HG03442 (cell line): ENCODE measurements at regions not wholly inside any gene's neighbourhood (a gene's known extent, or its start where the extent isn't known, plus 50 kb on each side); places are given as distances from the start of the nearest gene placed in this dataset.
A peak's percentile ranks its signal among the peaks of the same experiment; 100 is the strongest.

Experiments
- ATAC-seq: cut with Tn5 transposase; IDR thresholded peaks from one replicate; pipeline ENCODE4 v1.9.1; 2021; ENCODE audit warnings: mild to moderate bottlenecking, moderate library complexity; ENCODE audit not compliant: unreplicated experiment

- ATAC-seq = no peak
Observed at GRCh38 chr3:804211-804610, 288.6 kb upstream of the CNTN6 start.

- ATAC-seq = no peak
Observed at GRCh38 chr3:805326-805725, 287.5 kb upstream of the CNTN6 start.

GRCh38 chr3:806006-806405 lies 286.8 kb upstream of the CNTN6 start:
- ATAC-seq = no peak

- ATAC-seq = no peak
Observed at GRCh38 chr3:816605-817004, 276.2 kb upstream of the CNTN6 start.

DNA sequence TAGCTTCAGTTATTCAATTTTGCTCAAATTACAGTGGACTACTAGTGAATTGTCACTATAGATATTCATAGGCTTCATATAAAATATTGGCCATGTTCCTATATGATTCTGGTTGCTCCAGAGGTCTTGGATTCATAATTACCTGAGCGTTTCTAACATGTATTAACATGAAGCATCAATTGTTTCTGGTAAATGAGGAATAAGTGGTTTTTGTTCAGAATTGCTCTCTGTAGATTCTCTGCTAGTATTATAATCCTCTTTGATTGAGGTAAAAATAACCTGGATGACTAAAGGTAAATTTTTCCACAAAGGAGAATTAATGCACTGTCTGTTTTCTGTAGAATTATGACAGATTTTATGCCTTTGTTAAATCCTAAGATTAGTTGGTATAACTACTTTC lies 258.1 kb upstream of the CNTN6 start:
- ATAC-seq = no peak

DNA sequence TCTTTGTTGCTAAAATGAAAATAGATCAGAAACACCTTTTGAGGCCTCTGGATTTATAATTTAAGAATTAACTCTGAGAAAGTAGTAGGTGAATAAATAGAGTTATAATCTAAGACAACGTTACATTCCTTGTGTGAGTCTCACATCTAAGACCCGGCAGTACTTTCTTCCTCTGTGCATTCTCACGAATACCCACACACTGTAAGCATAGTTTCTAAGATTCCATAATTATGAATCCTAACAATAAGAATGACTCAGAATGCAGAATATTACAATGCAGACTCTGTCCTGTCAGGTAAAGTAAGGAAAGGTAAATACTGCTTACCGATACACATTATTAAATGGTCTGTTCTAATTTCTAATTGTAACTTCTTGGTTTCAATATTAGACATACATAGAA lies 257.7 kb upstream of the CNTN6 start:
- no peak for ATAC-seq

DNA sequence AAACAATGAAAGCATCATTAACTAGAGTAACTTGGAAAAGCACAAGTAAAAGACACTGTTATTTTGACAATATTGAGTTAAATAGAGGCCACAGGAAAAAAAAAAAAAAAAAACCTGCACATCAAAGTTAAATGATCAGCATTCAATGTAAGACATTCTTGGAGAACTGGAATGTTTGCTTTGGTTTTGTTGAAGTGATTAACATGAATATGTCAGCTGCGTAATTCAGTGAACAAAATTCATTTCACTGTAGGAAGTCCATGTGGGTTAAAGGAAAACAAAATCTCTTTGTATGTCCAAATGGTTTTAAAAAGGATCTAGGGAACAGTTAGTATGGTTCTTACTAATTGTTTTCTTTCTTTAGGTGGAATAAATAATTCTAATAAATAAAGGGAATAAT lies 252.8 kb upstream of the CNTN6 start:
- ATAC-seq = no peak

DNA sequence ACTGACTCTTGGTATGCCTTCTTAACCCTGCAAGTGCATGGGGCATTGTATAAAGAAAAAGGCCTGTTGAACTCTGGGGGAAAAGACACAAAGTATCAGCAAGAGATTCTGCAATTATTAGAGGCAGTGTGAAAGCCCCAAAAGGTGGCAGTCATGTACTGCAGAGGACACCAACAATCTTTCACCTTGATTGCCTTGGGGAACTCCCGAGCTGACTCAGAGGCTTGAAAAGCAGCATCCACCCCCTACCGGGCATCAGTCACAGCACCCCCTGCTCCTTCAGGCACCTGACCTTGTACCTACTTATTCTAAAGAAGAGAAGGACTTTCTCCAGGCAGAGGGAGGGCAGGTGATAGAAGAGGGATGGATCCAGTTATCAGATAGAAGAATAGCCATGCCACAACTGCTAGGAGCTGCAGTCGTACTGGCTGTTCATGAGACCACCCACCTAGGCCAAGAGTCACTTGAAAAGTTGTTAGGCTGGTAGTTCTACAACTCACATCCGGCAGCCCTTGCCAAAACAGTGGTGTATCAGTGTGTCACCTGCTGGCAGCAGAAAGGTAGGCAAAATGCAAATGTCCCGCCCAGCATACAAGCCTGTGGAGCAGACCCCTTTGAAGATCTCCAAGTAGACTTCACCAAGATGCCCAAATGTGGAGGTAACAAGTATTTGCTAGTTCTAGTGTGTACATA lies 241.6 kb upstream of the CNTN6 start:
- ATAC-seq = peak; percentile 87

DNA sequence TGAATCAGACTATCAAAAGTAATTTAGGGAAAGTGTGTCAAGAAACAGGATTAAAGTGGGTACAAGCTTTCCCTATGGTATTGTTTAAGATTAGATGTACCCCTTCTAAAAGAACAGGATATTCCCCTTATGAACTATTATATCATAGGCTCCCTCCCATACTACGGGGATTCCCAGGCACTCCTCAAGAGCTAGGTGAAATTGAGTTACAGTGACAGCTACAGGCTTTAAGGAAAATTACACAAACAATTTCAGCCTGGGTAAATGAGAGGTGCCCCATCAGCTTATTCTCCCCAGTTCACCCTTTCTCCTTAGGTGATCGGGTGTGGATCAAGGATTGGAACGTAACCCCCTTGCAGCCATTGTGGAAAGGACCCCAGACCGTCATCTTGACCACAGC lies 240.8 kb upstream of the CNTN6 start:
- no peak for ATAC-seq

- no peak for ATAC-seq
Observed at GRCh38 chr3:853489-853888, 239.3 kb upstream of the CNTN6 start.

GRCh38 chr3:859135-859534 lies 233.7 kb upstream of the CNTN6 start:
- no peak for ATAC-seq

DNA sequence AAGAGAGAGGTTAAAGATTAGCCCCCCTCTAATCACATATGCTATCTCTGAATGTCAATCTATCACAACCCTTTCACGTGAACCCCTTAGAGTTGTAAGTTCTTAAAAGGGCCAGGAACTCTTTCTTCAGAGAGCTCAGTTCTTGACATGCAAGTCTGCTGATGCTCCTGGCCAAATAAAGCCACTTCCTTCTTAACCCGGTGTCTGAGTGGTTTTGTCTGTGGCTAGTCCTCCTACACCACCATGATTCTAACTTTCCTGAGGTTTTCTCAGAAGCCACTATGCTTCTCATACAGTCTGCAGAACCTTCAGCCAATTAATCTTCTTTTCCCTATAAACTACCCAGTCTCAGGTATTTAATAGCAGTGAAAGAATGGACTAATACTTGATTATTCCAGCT lies 231.1 kb upstream of the CNTN6 start:
- ATAC-seq = no peak

GRCh38 chr3:869269-869668 lies 223.6 kb upstream of the CNTN6 start:
- ATAC-seq = no peak

DNA sequence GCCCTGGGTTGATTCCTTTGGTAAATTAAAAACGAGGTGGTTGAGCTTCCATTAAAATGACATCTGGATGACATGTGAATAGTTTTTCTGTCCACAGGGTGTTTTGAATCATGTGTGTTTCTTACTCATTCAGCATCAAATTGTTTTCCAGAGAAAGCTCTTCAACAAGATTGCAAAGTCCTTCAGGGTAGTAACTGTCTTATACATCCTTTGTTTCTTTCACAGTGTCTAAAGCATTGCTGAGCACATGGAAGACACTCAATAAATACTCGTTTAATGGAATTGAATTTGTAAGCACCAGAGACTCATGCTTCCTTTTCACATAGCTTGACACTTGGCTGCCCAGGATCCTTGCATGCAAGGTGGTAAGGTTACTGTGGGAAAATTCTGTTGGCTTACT lies 223.1 kb upstream of the CNTN6 start:
- ATAC-seq = no peak

DNA sequence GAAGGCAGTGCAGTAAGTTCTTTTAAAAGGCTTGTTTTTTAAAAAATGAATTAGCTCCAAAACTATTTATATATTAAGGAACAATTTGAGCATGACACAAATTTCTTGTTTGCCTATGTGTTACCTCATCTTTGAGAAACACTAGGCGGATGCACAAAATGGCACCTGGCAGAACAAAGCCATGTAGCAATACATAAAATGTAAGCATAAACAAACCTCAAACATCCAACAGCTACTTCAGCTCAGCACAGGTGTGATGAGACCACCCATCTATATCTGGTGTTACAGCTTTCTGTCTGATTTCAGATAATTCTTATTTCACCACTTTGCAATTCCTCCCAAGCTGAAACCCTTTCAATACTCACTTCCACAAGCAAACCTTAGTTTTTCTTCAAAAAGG lies 221.2 kb upstream of the CNTN6 start:
- ATAC-seq = no peak

GRCh38 chr3:877001-877400 lies 215.8 kb upstream of the CNTN6 start:
- ATAC-seq = no peak

DNA sequence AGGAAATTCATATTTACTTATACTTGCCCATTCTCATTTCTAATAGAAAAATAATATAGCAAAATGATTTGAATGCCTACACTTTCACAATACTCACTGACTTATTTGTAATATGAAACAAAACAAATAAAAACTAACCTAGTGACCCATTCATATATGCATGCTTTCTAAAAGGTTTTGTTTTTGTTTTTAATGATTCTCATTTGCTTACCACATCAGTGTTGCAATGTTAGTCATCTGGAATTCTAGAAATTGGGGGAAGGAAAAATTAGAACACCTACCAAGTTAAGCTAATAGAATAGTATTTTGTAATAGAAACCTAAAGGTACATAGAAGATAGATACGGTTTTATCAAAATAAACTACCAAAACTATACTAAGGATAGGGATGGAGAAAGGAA lies 214.1 kb upstream of the CNTN6 start:
- ATAC-seq = no peak

- ATAC-seq = no peak
Observed at GRCh38 chr3:880371-880770, 212.5 kb upstream of the CNTN6 start.

DNA sequence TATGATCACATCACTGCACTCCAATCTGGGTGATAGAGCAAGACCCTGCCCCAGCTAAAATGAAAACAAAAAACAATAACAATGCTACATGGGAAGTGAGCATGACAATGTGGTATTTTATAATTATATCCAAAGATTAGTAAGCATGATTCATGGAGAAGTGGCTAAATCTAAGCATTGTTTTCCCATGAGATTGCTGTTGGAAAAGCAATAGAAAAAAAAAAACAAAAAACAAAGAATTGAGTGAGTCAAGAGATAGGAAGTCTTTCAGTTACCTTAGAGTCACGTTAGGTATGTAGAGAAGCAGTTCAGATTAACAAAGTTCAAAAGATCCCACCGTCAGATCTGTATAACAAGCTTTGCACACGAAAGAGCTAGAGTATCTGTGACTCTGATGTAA lies 210.3 kb upstream of the CNTN6 start:
- no peak for ATAC-seq

- peak; percentile 77 for ATAC-seq
Observed at GRCh38 chr3:901953-902778, 190.7 kb upstream of the CNTN6 start.

GRCh38 chr3:905217-905616 lies 187.6 kb upstream of the CNTN6 start:
- ATAC-seq = no peak

DNA sequence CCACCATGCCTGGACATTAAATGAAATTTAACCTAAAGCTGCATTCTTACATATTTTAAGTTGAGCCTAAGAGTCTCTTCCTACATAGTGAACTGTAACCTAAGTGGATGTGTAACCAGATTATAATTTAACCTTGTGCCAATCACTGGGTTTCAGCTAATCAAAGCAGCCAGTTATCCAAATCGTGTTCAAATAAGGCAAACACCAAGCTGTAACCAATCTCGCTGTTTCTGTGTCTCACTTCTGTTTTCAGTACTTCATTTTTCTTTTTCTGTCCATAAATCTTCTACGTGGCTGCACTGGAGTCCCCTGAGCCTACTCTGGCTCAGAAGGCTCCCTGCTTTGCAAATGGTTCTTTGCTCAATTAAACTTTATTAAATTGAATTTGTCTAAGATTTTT lies 186.1 kb upstream of the CNTN6 start:
- ATAC-seq = no peak

DNA sequence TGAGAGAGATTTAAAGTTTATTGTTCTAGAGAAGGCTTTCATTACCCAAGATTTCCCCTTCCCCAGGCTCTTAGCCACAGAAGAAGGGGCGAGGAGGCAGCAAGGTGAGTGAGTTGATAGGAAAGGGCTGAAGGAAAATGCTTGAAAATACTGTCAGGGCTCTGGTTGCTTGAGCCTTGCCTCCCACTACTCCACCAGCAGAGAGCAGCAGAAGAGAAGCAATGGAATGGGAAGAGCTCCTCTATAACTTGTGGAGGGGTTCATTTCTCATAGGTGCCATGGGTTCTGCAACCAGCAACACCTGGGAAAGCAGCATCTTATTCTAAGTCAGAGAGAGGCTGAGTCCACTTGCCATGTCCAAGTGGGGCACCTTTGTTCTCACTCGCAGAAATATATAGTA lies 184.0 kb upstream of the CNTN6 start:
- no peak for ATAC-seq
